ENCODE measurements at regions not wholly inside any gene's neighbourhood (a gene's known extent, or its start where the extent isn't known, plus 50 kb on each side); places are given as distances from the start of the nearest gene placed in this dataset.

DNA sequence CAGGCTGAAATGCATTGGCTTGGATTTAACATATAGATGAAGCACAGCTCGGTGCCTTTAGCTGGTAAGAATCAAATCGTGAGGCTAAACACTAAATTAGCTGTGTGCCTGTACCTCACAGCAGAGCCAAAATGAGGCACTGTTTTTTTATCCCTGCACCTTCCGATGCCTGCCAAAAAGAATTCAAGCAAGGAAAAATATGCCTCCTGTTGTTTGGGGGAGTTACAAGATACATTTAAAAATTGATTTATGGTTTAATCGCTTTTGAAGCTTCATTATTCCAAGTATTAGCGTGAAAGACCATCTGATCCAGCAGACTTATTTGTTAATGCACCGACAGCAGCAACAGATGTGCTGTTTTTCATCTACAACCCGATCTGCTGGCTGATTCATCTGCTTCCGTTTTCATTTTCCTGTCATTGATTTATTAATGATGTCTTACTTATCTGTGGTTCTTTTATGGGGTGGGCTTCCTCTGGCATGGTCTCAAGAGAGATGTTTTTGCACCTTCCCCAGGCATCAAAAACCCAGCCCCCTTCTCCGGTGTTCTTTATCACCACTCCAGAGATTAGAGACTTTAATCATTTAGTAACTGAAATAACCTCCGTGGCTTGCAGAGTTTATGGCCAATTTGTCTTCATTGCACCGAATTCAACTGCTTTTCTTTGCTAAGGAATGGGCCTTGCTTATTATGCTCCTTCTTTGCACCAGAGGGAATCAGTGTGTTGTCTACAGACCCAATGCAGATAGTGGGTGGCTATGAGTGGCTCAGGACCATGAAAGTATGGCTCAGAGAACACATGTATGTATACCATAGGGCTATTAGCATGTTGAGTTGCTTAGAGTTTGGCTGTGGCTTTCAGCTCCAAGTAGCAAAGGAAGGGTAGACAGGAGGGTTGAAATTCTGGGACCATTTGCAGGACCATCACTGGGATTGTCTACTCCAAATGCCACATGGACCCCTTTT lies 166.8 kb upstream of the TMEM260 start:
- no peak for TF ChIP-seq CTCF (IDR thresholded peaks at IDR 0.05)
- Histone ChIP-seq H4K20me1 (ENCODE audit: insufficient read depth, low read length) (no peaks in the 10 kb centered on the region), H3K36me3 (replicated peaks in 1 of 2; ENCODE audit: control insufficient read depth in 1 of 2, insufficient read depth in 2 of 2, low read length in 2 of 2) (no peaks in the 10 kb centered on the region), H2AFZ (ENCODE audit: insufficient read depth, low read depth, low read length, poor library complexity, severe bottlenecking) (no peak overlapping the region), H3K79me2 (ENCODE audit: insufficient read depth, low read length) (no peaks in the 10 kb centered on the region), H3K4me2 (replicated peaks; ENCODE audit: extremely low read depth, low read length, poor library complexity, severe bottlenecking) (peak overlapping the region; percentile 29), H3K27me3 (ENCODE audit: control insufficient read depth in 2 of 2, insufficient read depth in 2 of 2, low read length in 2 of 2) (peaks cover 2 to 11% of the 10 kb centered on the region in 2 donors), H3K9me3 (replicated peaks in 1 of 2; ENCODE audit: control insufficient read depth in 1 of 2, insufficient read depth in 1 of 2, low read length in 2 of 2) (no peaks in the 10 kb centered on the region), H3K4me1 (ENCODE audit: control insufficient read depth in 1 of 2, insufficient read depth in 2 of 2, low read length in 2 of 2) (peaks cover 0 to 6% of the 10 kb centered on the region in 2 donors), H3K27ac (ENCODE audit: low read depth in 1 of 2, low read length in 2 of 2) (no peak overlapping the region), H3K4me3 (replicated peaks in 1 of 3; ENCODE audit: low read depth in 2 of 3, low read length in 3 of 3) (no peak overlapping the region), H3K9ac (ENCODE audit: insufficient read depth, low read length, poor library complexity, severe bottlenecking) (no peak overlapping the region)
- Mint-ChIP-seq H3K27me3 (ENCODE audit: low read depth in 3 of 3) (peaks cover 10 to 29% (median 11%) of the 10 kb centered on the region in 3 donors), H3K36me3 (no peaks in the 10 kb centered on the region), H3K9me3 (peaks cover 0 to 13% (median 0%) of the 10 kb centered on the region in 7 donors), H3K27ac (no peak overlapping the region), H3K4me1 (peaks cover 20% of the 10 kb centered on the region), H3K4me3 (peak overlapping the region in 1 of 2 donors; percentile 80)
- no peak for DNase-seq
- intact Hi-C loops (cut with micrococcal nuclease): no loop called here
- WGBS (ENCODE audit: insufficient coverage): 31% methylated on average over 5 of the region's 11 CpGs

GRCh38 chr14:56413721-56414120 lies 165.9 kb upstream of the TMEM260 start:
- no peaks in the 10 kb centered on the region for H3K36me3 Mint-ChIP-seq
- intact Hi-C loops (cut with micrococcal nuclease): no loop called here
- no peak overlapping the region for H3K4me3 Mint-ChIP-seq
- Histone ChIP-seq H3K4me3 (replicated peaks in 1 of 3; ENCODE audit: low read depth in 2 of 3, low read length in 3 of 3) (no peak overlapping the region), H3K9me3 (replicated peaks in 1 of 2; ENCODE audit: control insufficient read depth in 1 of 2, insufficient read depth in 1 of 2, low read length in 2 of 2) (no peaks in the 10 kb centered on the region), H3K36me3 (replicated peaks in 1 of 2; ENCODE audit: control insufficient read depth in 1 of 2, insufficient read depth in 2 of 2, low read length in 2 of 2) (no peaks in the 10 kb centered on the region), H3K27ac (ENCODE audit: low read depth in 1 of 2, low read length in 2 of 2) (no peak overlapping the region), H3K4me1 (ENCODE audit: control insufficient read depth in 1 of 2, insufficient read depth in 2 of 2, low read length in 2 of 2) (peaks cover 0 to 6% of the 10 kb centered on the region in 2 donors), H3K4me2 (replicated peaks; ENCODE audit: extremely low read depth, low read length, poor library complexity, severe bottlenecking) (no peak overlapping the region), H4K20me1 (ENCODE audit: insufficient read depth, low read length) (no peaks in the 10 kb centered on the region), H3K27me3 (ENCODE audit: control insufficient read depth in 2 of 2, insufficient read depth in 2 of 2, low read length in 2 of 2) (peaks cover 2 to 11% of the 10 kb centered on the region in 2 donors), H3K79me2 (ENCODE audit: insufficient read depth, low read length) (no peaks in the 10 kb centered on the region), H3K9ac (ENCODE audit: insufficient read depth, low read length, poor library complexity, severe bottlenecking) (no peak overlapping the region), H2AFZ (ENCODE audit: insufficient read depth, low read depth, low read length, poor library complexity, severe bottlenecking) (no peak overlapping the region)
- H3K4me1 Mint-ChIP-seq: peaks cover 22% of the 10 kb centered on the region
- DNase-seq: no peak
- H3K9me3 Mint-ChIP-seq: peaks cover 0 to 13% (median 0%) of the 10 kb centered on the region in 7 donors
- no peak for TF ChIP-seq CTCF (IDR thresholded peaks at IDR 0.05)
- peak overlapping the region in 3 of 7 donors; percentile 33 to 39 (median 38) for H3K27ac Mint-ChIP-seq
- WGBS (ENCODE audit: insufficient coverage): 35% methylated on average over 3 of the region's 3 CpGs
- H3K27me3 Mint-ChIP-seq (ENCODE audit: low read depth in 3 of 3): peaks cover 10 to 29% (median 11%) of the 10 kb centered on the region in 3 donors

All from CD14-positive monocyte (primary cell).